Lower lobe of right lung (tissue), 2 donors: ENCODE measurements at regions not wholly inside any gene's neighbourhood (a gene's known extent, or its start where the extent isn't known, plus 50 kb on each side); places are given as distances from the start of the nearest gene placed in this dataset.

Experiments
- ATAC-seq, 2 donors: fragments of 200-7000 bp; cut with Tn5 transposase; one replicate each; pipeline ENCODE4 v1.9.1; 2020 to 2022; ENCODE audit warnings: mild to moderate bottlenecking in 2 of 2, moderate library complexity in 2 of 2
- DNase-seq: peaks from one replicate; pipeline ENCODE4 v3.0.0-alpha.2; 2020
- H3K27ac ChIP-seq: fragments of 200-600 bp; one replicate; pipeline ENCODE4 v1.8.0; 2022
- H3K27me3 ChIP-seq: fragments of 200-600 bp; one replicate; pipeline ENCODE4 v1.8.0; 2022; ENCODE audit warnings: low read depth
- H3K36me3 ChIP-seq: fragments of 200-600 bp; one replicate; pipeline ENCODE4 v1.8.0; 2022; ENCODE audit warnings: mild to moderate bottlenecking
- H3K4me1 ChIP-seq: fragments of 200-600 bp; one replicate; pipeline ENCODE4 v1.8.0; 2022
- H3K4me3 ChIP-seq: fragments of 200-600 bp; one replicate; pipeline ENCODE4 v1.8.0; 2022; ENCODE audit warnings: mild to moderate bottlenecking
- H3K9me3 ChIP-seq: fragments of 200-600 bp; one replicate; pipeline ENCODE4 v1.8.0; 2022
- CTCF ChIP-seq: fragments of 200-600 bp; IDR thresholded peaks from one replicate; pipeline ENCODE4 v1.8.0; 2022; ENCODE audit warnings: antibody characterized with exemption, mild to moderate bottlenecking
- intact Hi-C: fragments of 100-400 bp; cut with DNase I; formaldehyde crosslinking; loops from one replicate; pipeline ENCODE4 v1.11.0; 2022
- donor health status: DM: no; HTN: yes; CAD: no; lungs with severe emphysema.

DNA sequence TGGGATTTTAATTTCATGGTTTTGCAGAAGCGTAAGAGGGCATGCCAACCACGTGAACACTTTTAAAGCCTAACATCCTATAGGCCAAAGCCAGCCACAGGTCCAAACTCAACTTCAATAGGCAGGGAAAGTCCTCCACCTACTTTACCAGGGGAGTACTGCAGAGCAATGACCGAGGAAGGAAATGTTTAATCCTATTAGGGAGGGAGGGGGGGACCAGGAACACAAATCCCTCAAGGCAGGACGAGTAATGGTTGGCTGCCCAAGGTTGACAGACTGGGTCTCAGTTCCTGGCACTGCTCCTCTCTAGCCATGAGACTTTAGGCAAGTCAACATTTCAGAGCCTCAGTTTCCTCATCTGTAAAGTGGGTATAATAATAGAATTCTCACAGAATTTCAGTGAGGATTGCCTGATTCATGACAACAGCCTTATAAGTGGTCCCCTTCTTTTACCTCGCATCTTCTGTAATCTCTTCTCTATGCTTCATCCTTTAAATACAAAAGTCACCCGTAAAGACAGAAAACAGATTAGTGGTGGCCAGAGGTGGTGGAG, 315.8 kb downstream of the HAPSTR1 start:
- DNase-seq (no peak), ATAC-seq (no peak)
- Histone ChIP-seq H3K27ac (no peak overlapping the region), H3K4me3 (no peak overlapping the region), H3K36me3 (no peaks in the 10 kb centered on the region), H3K4me1 (no peaks in the 10 kb centered on the region), H3K9me3 (no peaks in the 10 kb centered on the region), H3K27me3 (no peaks in the 10 kb centered on the region)
- no peak for TF ChIP-seq CTCF
- intact Hi-C loops = no loop called here

- Histone ChIP-seq H3K36me3 (no peaks in the 10 kb centered on the region), H3K27ac (no peak overlapping the region), H3K27me3 (no peaks in the 10 kb centered on the region), H3K9me3 (no peaks in the 10 kb centered on the region), H3K4me1 (no peaks in the 10 kb centered on the region), H3K4me3 (no peak overlapping the region)
- intact Hi-C loops = no loop called here
- ATAC-seq = no peak
- TF ChIP-seq CTCF = no peak
- no peak for DNase-seq
These were observed 316.9 kb downstream of the HAPSTR1 start for GRCh38 chr16:9408297-9408878.

DNA sequence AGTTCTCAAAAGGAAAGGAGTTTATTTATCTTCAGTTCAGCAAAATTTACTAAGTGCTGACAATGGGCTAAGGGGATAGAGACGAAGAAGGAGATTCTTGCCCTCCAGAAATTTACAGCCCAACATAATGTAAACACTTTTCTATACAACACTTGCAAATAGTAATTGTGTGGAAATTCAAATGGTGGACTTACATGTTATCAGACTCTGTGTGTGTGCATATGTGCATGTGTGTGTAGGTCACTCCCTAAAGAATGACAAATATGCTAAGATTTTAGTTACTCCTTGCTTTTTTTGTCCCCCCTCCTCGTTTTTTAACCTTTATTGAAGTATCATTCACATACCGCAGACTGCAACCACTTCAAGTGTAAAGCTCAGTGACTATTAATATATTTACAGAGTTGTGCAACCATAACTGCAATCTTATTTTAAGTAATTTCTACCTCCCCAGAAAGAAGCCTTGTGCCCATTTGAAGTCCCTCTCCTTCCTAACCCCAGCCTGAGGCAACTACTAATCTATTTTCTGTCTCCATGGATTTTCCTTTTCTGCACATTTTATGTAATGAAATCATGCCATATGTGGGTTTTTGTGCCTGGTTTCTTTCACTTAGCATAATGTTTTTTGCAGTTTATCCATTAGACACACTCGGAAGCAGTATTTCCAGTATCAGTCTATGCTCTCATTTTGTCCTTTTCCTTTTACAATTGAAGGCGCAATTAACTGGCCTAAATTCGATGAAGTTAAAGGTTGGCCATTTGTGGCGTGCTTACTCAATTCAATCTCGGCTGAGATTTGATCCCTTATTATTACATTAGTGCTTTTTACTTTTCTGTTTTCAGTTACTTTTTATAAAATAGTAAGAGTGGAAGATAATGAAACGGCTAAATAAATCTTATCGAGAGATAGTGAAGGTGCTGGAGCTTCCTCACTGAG, 318.4 kb downstream of the HAPSTR1 start:
- Histone ChIP-seq H3K4me3 (no peak overlapping the region), H3K27ac (no peak overlapping the region), H3K36me3 (no peaks in the 10 kb centered on the region), H3K4me1 (no peaks in the 10 kb centered on the region), H3K9me3 (no peaks in the 10 kb centered on the region), H3K27me3 (no peaks in the 10 kb centered on the region)
- intact Hi-C loops = no loop called here
- no peak for TF ChIP-seq CTCF
- peak in 1 of 2 donors; percentile 52 for ATAC-seq
- DNase-seq = no peak

GRCh38 chr16:9411426-9411825, 320.0 kb downstream of the HAPSTR1 start:
- TF ChIP-seq CTCF = no peak
- Histone ChIP-seq H3K4me1 (no peaks in the 10 kb centered on the region), H3K36me3 (no peaks in the 10 kb centered on the region), H3K27ac (no peak overlapping the region), H3K9me3 (no peaks in the 10 kb centered on the region), H3K27me3 (no peaks in the 10 kb centered on the region), H3K4me3 (no peak overlapping the region)
- ATAC-seq (no peak), DNase-seq (no peak)
- intact Hi-C loops = no loop called here

DNA sequence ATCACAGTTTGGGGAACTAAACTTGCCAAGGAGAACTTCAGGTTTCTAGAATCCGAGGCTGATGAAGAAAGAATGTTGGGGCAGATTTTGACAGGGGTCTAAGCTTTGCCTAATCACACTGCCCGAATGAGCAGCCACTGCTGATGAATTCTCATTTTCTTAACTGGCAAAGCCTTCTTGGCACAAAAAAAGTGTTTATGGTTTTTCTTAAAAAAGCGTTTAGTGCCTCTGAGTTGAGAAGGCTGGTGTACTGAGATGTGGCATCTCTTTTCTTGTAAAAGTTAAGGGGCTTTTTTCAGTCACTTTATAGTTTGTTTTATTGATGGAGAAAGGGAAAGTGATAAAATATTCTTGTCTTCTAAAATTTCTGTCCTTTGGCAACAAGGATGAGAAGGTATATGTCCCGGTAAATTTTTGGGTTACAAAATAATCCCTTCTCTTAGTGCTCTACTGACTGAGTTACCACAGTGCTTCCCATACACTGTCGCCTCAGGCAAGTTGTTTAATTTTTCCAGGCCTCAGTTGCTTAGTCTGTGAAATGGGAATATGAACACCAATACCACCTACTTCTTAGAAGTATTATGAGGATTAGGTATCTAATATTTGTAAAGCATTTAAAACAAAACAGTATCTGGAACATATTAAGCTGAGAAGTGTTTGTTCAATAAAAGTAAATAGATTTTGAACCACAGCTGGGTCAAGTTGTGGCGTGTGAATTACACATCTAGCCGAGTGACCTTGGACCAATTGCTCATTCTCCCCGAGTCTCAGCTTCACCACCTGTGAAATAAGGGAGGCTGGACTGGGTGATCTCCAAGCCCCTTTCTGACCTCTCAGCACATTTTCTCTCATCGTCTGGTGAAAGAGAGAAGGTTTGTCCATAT, 320.8 kb downstream of the HAPSTR1 start:
- H3K27ac ChIP-seq = no peak overlapping the region
- no peaks in the 10 kb centered on the region for H3K36me3 ChIP-seq
- TF ChIP-seq CTCF = no peak
- no peak overlapping the region for H3K4me3 ChIP-seq
- no peaks in the 10 kb centered on the region for H3K4me1 ChIP-seq
- DNase-seq = no peak
- intact Hi-C loops = no loop called here
- H3K27me3 ChIP-seq = no peaks in the 10 kb centered on the region
- ATAC-seq = peak in 1 of 2 donors; percentile 19
- H3K9me3 ChIP-seq = no peaks in the 10 kb centered on the region
